Nephron (organoid): ENCODE measurements at regions not wholly inside any gene's neighbourhood (a gene's known extent, or its start where the extent isn't known, plus 50 kb on each side); places are given as distances from the start of the nearest gene placed in this dataset.

Experiments used
- H3K27ac Mint-ChIP-seq, 3 experiments: 2 replicates each; pipeline ENCODE4 v1.8.0; 2020; ENCODE audit warnings: mixed read lengths in 3 of 3, mild to moderate bottlenecking in 2 of 3, moderate library complexity in 1 of 3
- H3K27me3 Mint-ChIP-seq: 2 replicates; pipeline ENCODE4 v1.8.0; 2021; ENCODE audit warnings: low read depth, mild to moderate bottlenecking, moderate library complexity, mixed read lengths
- H3K36me3 Mint-ChIP-seq: 2 replicates; pipeline ENCODE4 v1.8.0; 2020; ENCODE audit warnings: low read depth, mixed read lengths
- H3K4me1 Mint-ChIP-seq: 2 replicates; pipeline ENCODE4 v1.8.0; 2020; ENCODE audit warnings: mixed read lengths
- H3K4me3 Mint-ChIP-seq, 3 experiments: 2 replicates each; pipeline ENCODE4 v1.8.0; 2020; ENCODE audit warnings: mild to moderate bottlenecking in 3 of 3, mixed read lengths in 3 of 3, moderate library complexity in 2 of 3
- H3K9me3 Mint-ChIP-seq: 2 replicates; pipeline ENCODE4 v1.8.0; 2020; ENCODE audit warnings: mixed read lengths
- CTCF ChIP-seq, 3 experiments: fragments of 200-600 bp; sonication (generic); IDR thresholded peaks; one replicate each; pipeline ENCODE4 v1.5.0; 2021; ENCODE audit warnings: antibody characterized with exemption in 3 of 3; ENCODE audit not compliant: unreplicated experiment in 3 of 3

GRCh38 chr6:11425431-11425871, 112.1 kb upstream of the TMEM170B start:
- Mint-ChIP-seq H3K9me3 (no peaks in the 10 kb centered on the region), H3K4me1 (peaks cover 23% of the 10 kb centered on the region), H3K36me3 (no peaks in the 10 kb centered on the region), H3K27ac (peak overlapping the region in 2 of 3 experiments; percentile 17 to 41), H3K27me3 (no peaks in the 10 kb centered on the region), H3K4me3 (no peak overlapping the region)
- TF ChIP-seq CTCF (IDR thresholded peaks at IDR 0.05; ENCODE audit: unreplicated experiment in 3 of 3), result no peak

- H3K4me3 Mint-ChIP-seq, result no peak overlapping the region
- no peak for TF ChIP-seq CTCF (IDR thresholded peaks at IDR 0.05; ENCODE audit: unreplicated experiment in 3 of 3)
- no peaks in the 10 kb centered on the region for H3K36me3 Mint-ChIP-seq
- peaks cover 21% of the 10 kb centered on the region for H3K4me1 Mint-ChIP-seq
- H3K9me3 Mint-ChIP-seq, result no peaks in the 10 kb centered on the region
- peak overlapping the region; percentile 43 to 88 (median 80) for H3K27ac Mint-ChIP-seq
- H3K27me3 Mint-ChIP-seq, result no peaks in the 10 kb centered on the region
Observed at GRCh38 chr6:11424395-11425034, 113.0 kb upstream of the TMEM170B start.

GRCh38 chr6:11423667-11424066, 113.9 kb upstream of the TMEM170B start:
- H3K4me3 Mint-ChIP-seq, result no peak overlapping the region
- no peaks in the 10 kb centered on the region for H3K36me3 Mint-ChIP-seq
- no peaks in the 10 kb centered on the region for H3K9me3 Mint-ChIP-seq
- H3K27me3 Mint-ChIP-seq, result no peaks in the 10 kb centered on the region
- peak overlapping the region; percentile 43 to 88 (median 80) for H3K27ac Mint-ChIP-seq
- H3K4me1 Mint-ChIP-seq, result peaks cover 17% of the 10 kb centered on the region
- TF ChIP-seq CTCF (IDR thresholded peaks at IDR 0.05; ENCODE audit: unreplicated experiment in 3 of 3), result no peak

GRCh38 chr6:11423072-11423471, 114.5 kb upstream of the TMEM170B start:
- TF ChIP-seq CTCF (IDR thresholded peaks at IDR 0.05; ENCODE audit: unreplicated experiment in 3 of 3), result no peak
- Mint-ChIP-seq H3K27ac (no peak overlapping the region), H3K4me1 (peaks cover 11% of the 10 kb centered on the region), H3K9me3 (peaks cover 1% of the 10 kb centered on the region), H3K27me3 (no peaks in the 10 kb centered on the region), H3K36me3 (no peaks in the 10 kb centered on the region), H3K4me3 (no peak overlapping the region)

- no peaks in the 10 kb centered on the region for H3K36me3 Mint-ChIP-seq
- no peak for TF ChIP-seq CTCF (IDR thresholded peaks at IDR 0.05; ENCODE audit: unreplicated experiment in 3 of 3)
- H3K27me3 Mint-ChIP-seq, result no peaks in the 10 kb centered on the region
- H3K27ac Mint-ChIP-seq, result no peak overlapping the region
- peaks cover 4% of the 10 kb centered on the region for H3K9me3 Mint-ChIP-seq
- H3K4me3 Mint-ChIP-seq, result no peak overlapping the region
- H3K4me1 Mint-ChIP-seq, result no peaks in the 10 kb centered on the region
Observed at GRCh38 chr6:11419763-11420453, 117.6 kb upstream of the TMEM170B start.
